ENCODE measurements at regions not wholly inside any gene's neighbourhood (a gene's known extent, or its start where the extent isn't known, plus 50 kb on each side); places are given as distances from the start of the nearest gene placed in this dataset.

GRCh38 chr11:121870206-121871045, 245.6 kb downstream of the BLID start:
- TF ChIP-seq CTCF (IDR thresholded peaks at IDR 0.05) (no peak), POLR2A (IDR thresholded peaks at IDR 0.05) (no peak)
